GM18508 (cell line): ENCODE measurements at regions not wholly inside any gene's neighbourhood (a gene's known extent, or its start where the extent isn't known, plus 50 kb on each side); places are given as distances from the start of the nearest gene placed in this dataset.

Source experiments
- ATAC-seq: cut with Tn5 transposase; IDR thresholded peaks from one replicate; pipeline ENCODE4 v1.9.1; 2021; ENCODE audit warnings: moderate number of reproducible peaks; ENCODE audit not compliant: insufficient read depth, unreplicated experiment

DNA sequence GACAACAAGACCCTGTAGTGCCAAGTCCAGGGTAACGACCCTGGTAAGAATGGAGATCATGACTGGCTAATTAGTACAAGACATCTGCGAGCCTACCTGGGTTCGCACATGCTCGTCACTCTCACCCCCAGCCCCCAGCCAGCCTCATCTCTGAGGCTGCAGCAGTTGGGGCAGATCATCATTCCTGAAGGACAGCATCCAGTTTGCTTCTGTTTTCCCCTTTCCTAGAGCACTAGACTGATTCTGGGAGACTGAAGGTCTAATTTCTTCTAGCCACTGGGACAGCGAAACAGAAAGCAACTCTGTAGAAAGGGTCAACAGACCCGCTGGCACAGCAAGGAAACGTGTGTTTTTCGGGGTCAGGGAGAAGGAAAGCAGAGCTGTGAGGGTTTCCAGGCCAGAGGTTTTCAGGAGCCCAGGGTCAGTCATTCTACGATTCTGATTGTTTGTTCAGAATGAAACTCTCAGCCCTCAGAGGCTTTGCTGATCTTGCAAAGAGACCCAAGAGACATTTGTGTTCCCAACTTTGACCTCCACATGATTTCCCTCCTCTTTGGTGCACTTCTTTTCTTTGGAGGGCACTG, 343.1 kb upstream of the NOCT start:
- no peak for ATAC-seq

DNA sequence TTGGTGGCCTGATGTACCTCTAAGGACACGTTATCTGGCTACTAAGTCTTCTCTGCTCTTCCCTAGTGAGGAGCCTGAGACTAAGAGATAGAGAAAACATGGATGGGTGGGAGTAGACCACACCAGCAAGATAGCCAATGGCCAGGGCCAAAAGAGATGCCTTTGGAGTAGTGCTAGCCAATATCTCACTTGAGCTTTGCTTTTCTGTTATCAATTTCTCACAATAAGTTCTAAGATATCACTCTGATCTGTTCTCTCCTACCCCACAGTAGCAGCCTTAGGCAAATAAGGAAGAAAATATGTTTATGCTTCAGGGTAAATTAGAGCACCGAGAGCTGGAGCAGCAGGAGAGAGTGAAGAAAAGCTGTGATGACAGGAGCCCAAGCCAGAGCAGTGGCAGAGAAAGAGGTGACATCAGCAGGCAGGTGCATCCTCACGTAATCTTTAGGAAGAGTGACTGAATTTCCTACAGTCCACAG, 343.9 kb upstream of the NOCT start:
- ATAC-seq = no peak

DNA sequence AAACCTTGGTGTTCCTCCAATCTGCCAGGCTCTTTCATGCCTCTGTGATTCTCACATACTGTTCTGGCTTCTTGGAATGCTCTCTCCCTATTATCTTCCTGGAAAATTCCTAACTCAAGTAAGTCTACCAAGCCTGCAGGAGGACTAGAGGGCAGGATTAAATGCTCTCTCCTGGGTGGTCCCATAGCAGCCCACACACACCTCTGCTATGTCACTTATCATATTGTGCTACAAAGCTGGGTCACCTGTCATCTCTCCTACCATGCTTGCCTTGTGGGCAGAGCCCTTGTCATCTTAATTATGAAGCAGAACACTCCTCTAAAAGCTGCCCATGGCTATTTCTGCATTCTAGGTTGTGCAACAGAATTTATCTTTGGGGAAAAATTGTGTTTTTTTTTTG, 344.5 kb upstream of the NOCT start:
- ATAC-seq = no peak

DNA sequence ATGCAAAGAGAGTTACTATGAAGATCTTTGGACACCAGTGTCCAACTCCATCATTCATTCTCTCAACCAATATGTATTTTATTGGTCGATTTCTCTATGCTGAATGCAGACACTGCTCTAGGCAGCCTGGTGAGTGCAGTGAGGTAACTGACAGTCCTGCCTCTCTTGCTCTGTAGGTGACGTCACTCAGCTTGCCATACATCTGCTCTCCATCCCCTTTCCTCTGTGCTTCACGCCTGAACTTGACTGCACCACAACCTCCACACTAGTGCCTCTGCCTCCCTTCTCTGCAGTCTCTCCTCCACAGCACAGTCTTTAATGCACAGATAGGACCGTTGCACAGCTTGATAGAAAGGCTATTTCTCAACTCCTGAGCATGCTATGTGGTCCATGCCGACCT, 344.9 kb upstream of the NOCT start:
- ATAC-seq = no peak

- ATAC-seq = no peak
These were observed 345.9 kb upstream of the NOCT start for GRCh38 chr4:138669479-138670315.

- no peak for ATAC-seq
These were observed 347.3 kb upstream of the NOCT start for GRCh38 chr4:138668309-138668708.

- ATAC-seq = no peak
These were observed 349.2 kb upstream of the NOCT start for GRCh38 chr4:138666366-138666765.

DNA sequence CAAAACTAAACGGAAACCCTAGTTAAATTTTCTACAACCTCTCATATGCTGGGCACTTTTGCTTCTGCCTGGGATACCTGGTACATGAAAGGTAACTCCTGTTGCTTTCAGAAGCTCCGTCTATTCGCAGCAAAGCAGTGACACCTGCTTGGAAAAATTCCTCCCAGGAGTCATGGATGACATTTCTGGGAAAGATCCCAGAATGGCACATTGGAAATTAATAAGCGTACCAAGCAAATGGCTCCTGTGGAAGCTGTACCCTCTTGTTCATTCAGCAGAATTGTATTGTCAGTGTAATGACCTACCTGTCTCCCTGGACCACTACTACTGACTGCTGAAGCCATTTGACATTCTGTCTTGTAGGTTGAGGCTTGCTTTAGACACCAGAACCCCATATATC, 349.7 kb upstream of the NOCT start:
- no peak for ATAC-seq

GRCh38 chr4:138663883-138664282, 351.7 kb upstream of the NOCT start:
- no peak for ATAC-seq

GRCh38 chr4:138659812-138660316, 355.7 kb upstream of the NOCT start:
- no peak for ATAC-seq

DNA sequence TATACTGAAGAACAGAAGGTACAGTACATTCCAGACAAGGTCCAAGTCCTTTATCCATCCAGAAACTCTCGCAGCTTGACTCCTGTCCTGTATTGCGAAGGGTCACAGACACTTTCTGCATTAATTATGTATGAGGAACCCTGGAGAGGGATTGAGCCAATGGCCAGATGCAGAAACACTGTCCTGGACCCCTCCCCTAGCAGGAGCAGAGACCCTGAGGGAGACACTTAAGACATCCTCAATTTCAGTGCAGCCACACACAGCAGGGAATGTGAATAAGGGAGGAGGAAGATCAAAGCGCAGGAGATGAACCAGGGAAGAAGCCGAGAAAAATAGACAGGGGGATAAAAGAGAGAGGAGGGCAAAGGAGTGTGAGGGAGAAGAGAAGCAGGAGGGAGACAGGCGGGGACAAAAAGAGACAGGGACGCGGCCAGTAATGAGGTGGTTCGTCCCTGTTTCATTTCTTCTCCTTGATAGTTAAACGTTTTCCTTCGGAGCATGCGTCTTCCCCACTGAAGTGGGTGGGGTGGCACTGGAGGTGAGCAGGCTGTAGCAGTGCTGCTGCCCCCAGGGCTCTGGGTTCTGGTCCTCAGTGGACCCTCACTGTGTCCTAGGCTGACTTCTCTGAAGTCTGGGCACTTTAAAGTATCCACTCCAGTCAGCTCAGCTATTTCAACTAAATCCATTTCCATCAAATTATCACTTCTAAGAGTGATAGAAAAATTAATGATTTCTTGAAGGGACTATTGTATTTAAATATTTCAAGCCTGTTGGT, 356.4 kb upstream of the NOCT start:
- no peak for ATAC-seq

DNA sequence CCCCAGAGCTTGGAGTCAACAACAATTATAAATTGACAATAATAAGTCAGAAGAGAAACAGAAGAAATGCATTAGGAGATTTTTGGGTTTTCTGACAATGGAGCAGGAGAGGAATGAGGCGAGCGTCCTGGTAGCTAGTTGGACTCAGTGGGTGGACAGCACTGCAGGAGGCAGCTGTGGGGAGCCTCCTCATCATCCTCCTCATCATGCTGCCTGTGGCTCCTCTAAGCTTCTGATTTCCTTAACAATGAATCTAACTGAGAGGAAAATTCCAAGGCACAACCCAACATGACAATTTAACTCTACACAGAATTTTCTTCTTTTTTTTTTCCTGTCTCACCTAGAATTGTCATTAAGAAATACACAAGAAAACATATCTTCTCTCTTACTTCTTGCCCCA, 357.1 kb upstream of the NOCT start:
- no peak for ATAC-seq

GRCh38 chr4:138656990-138657389, 358.6 kb upstream of the NOCT start:
- ATAC-seq = no peak

DNA sequence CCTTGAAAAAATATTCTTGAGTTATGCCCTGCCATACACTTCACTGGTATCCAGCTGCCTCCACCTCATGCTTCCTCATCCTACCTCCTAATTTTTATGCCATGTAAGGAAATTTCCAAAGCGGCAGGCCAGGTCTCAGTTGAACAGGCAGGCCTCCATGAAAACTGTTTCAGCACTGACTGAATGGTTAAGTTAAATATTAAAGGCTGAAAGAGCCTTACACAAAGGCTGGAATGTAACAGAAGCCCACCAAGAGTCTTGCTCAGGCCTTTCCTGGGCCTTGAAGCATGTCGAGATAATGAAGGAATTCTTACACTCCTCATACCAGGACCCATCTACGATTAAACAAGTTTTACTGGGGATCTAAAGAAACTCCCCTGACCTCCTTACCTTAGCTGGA, 359.6 kb upstream of the NOCT start:
- ATAC-seq = no peak

GRCh38 chr4:138655286-138655685, 360.3 kb upstream of the NOCT start:
- ATAC-seq = no peak

GRCh38 chr4:138650929-138651448, 364.6 kb upstream of the NOCT start:
- no peak for ATAC-seq

DNA sequence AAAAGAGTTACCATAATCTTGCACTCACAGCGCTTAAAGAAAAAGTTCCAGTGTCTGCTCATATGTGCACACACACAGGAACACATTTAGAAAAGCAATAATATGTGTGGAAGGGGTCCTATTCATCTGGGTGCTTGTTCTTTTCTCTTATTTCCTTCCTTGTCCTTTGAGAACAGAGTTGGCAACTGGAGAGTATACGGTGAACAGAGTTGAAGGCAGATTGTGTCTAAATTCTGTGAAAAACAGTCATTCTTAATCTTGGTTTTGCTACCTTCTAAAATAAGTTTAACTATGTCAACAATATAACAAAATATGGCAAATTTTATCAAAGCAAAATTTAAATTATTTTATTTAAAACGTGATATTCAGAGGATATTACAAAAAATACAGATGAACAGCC, 365.1 kb upstream of the NOCT start:
- ATAC-seq = no peak

DNA sequence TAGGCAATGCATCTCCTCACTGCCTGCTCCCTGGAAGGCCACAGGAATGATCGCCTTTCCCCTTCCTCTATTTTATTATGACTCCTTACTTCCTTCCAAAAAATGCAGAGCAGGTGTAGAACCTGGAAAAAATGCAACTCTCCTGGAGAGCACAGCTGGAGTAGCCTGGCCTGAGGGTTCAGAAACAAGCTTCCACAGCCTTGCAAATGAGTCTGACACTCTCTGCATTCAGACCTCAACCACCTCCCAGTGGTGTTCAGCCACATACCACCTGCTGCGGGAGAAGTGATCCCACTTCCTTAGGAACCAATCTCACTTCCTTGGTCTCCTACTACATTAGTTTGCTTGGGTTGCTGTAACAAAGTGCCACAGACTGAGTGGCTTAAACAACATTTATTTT, 368.1 kb upstream of the NOCT start:
- ATAC-seq = no peak

GRCh38 chr4:138646383-138646782, 369.2 kb upstream of the NOCT start:
- ATAC-seq = no peak

DNA sequence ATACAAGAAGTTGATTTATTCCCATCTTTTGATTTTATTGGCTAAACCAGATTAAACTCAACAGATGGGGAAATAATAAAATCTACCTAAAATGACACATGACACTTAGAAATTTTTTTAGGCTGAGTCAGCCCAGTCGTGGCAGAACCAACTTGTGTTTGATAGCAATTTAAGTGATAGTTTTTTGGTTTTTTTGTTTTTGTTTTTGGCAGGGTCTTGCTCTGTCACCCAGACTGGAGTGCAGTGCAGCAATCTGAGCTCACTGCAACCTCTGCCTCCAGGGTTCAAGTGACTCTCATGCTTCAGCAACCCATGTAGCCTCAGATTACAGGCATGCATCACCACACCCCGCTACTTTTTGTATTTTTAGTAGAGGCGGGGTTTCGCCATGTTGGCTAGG, 370.3 kb upstream of the NOCT start:
- ATAC-seq = no peak

GRCh38 chr4:138644322-138644721, 371.3 kb upstream of the NOCT start:
- ATAC-seq = no peak
